ENCODE measurements at regions not wholly inside any gene's neighbourhood (a gene's known extent, or its start where the extent isn't known, plus 50 kb on each side); places are given as distances from the start of the nearest gene placed in this dataset.

DNA sequence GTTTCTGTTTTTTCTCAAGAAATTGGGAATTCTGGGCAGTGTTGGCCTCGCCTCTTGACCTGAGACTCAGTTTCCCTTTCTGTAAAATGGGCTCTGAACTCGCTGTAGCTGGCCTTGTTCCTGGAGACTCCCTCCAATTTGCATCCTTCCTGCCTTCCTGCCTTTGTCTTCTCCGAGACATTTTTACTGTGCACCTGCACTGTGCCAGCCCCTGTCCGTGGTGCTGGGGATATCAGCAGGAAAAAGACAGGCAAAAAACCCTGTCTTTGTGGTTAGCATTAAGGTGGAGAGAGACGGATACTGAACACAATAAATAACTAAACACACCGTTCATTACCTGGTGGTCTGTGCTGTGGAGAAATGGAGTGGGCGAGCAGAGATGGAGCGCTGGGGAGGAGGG lies 129.8 kb downstream of the AACS start:
- TF ChIP-seq POLR2AphosphoS5 (IDR thresholded peaks at IDR 0.05; ENCODE audit: low read depth, low read length), result no peak
- no peak for TF ChIP-seq EZH2 (IDR thresholded peaks at IDR 0.05; ENCODE audit: low read depth, low read length, severe bottlenecking)
- no peak for TF ChIP-seq EGR1 (IDR thresholded peaks at IDR 0.05; ENCODE audit: borderline replicate concordance, low read depth, low read length)
- no peak for TF ChIP-seq EP300 (IDR thresholded peaks at IDR 0.05; ENCODE audit: borderline replicate concordance in 1 of 2, low read depth in 2 of 2, low read length in 2 of 2)
- TF ChIP-seq, protein P1, sequence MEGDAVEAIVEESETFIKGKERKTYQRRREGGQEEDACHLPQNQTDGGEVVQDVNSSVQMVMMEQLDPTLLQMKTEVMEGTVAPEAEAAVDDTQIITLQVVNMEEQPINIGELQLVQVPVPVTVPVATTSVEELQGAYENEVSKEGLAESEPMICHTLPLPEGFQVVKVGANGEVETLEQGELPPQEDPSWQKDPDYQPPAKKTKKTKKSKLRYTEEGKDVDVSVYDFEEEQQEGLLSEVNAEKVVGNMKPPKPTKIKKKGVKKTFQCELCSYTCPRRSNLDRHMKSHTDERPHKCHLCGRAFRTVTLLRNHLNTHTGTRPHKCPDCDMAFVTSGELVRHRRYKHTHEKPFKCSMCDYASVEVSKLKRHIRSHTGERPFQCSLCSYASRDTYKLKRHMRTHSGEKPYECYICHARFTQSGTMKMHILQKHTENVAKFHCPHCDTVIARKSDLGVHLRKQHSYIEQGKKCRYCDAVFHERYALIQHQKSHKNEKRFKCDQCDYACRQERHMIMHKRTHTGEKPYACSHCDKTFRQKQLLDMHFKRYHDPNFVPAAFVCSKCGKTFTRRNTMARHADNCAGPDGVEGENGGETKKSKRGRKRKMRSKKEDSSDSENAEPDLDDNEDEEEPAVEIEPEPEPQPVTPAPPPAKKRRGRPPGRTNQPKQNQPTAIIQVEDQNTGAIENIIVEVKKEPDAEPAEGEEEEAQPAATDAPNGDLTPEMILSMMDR (IDR thresholded peaks at IDR 0.05; ENCODE audit: control extremely low read depth in 1 of 3, insufficient read depth in 1 of 3, low read depth in 1 of 3, low read length in 3 of 3), result no peak
- TF ChIP-seq, protein P2, sequence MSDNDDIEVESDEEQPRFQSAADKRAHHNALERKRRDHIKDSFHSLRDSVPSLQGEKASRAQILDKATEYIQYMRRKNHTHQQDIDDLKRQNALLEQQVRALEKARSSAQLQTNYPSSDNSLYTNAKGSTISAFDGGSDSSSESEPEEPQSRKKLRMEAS (IDR thresholded peaks at IDR 0.05), result no peak
- TF ChIP-seq FOSL1 (IDR thresholded peaks at IDR 0.05; ENCODE audit: insufficient read depth, low read depth, low read length), result no peak
- TF ChIP-seq, protein P3, sequence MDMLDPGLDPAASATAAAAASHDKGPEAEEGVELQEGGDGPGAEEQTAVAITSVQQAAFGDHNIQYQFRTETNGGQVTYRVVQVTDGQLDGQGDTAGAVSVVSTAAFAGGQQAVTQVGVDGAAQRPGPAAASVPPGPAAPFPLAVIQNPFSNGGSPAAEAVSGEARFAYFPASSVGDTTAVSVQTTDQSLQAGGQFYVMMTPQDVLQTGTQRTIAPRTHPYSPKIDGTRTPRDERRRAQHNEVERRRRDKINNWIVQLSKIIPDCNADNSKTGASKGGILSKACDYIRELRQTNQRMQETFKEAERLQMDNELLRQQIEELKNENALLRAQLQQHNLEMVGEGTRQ (IDR thresholded peaks at IDR 0.05; ENCODE audit: low read length), result no peak
- no peak for TF ChIP-seq ATF2 (IDR thresholded peaks at IDR 0.05; ENCODE audit: low read length)
- no peak for TF ChIP-seq TAF7 (optimal IDR thresholded peaks at IDR 0.05; ENCODE audit: borderline replicate concordance, low read depth, low read length)
